ENCODE measurements at regions not wholly inside any gene's neighbourhood (a gene's known extent, or its start where the extent isn't known, plus 50 kb on each side); places are given as distances from the start of the nearest gene placed in this dataset.

DNA sequence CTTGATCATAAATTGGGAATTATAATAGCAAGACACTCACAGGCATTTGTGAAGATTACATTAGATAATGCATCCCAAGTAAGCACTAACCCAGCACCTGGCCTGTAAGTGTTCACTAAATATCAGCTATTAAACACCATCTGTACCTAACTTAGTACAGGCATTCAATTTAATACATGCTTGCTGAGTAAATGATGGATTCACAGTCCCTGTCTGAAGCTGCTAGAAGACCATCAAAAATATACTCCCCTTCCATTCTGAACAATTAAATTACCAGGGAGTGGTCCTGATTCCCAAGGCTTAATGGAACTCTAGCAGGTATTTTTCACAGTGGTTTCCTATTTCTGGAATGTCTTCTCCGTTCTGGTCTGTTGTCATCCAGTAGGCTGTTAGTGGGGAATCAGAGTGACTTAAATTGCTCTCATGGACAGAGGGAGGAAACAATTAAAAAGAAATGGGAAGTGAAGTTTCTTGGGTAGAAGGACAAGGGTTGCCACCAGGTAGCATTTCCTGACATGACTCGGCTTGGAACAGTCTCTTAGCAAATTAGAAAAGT, 233.9 kb downstream of the PTTG2 start:
- no peak for TF ChIP-seq CTCF (conservative IDR thresholded peaks at IDR 0.05; ENCODE audit: low read depth, low read length)
- no peak overlapping the region for H3K9ac ChIP-seq

GRCh38 chr4:38195486-38195885, 235.3 kb downstream of the PTTG2 start:
- no peaks in the 10 kb centered on the region for H3K79me2 ChIP-seq (ENCODE audit: insufficient read depth, low read depth)
- no peak overlapping the region for H3K9ac ChIP-seq
- no peaks in the 10 kb centered on the region for H3K36me3 ChIP-seq (ENCODE audit: insufficient read depth)
- H2AFZ ChIP-seq (ENCODE audit: low read depth): no peak overlapping the region
- H3K27me3 ChIP-seq (ENCODE audit: insufficient read depth, low read depth): no peaks in the 10 kb centered on the region
- H4K20me1 ChIP-seq (ENCODE audit: insufficient read depth): no peaks in the 10 kb centered on the region
- no peaks in the 10 kb centered on the region for H3K4me1 ChIP-seq (ENCODE audit: low read depth, poor library complexity, severe bottlenecking)
- H3K4me2 ChIP-seq: no peak overlapping the region
- H3K4me3 ChIP-seq (IDR thresholded peaks at IDR 0.05; ENCODE audit: insufficient read depth, low read depth, low read length): no peak overlapping the region
- no peak for TF ChIP-seq CTCF (conservative IDR thresholded peaks at IDR 0.05; ENCODE audit: low read depth, low read length)
- no peak overlapping the region for H3K27ac ChIP-seq

More for the DNA sequence above, 233.9 kb downstream of the PTTG2 start:
- H3K4me3 ChIP-seq (IDR thresholded peaks at IDR 0.05; ENCODE audit: insufficient read depth, low read depth, low read length): no peak overlapping the region
- no peak overlapping the region for H3K4me2 ChIP-seq
- no peaks in the 10 kb centered on the region for H3K4me1 ChIP-seq (ENCODE audit: low read depth, poor library complexity, severe bottlenecking)
- no peaks in the 10 kb centered on the region for H3K27me3 ChIP-seq (ENCODE audit: insufficient read depth, low read depth)
- H4K20me1 ChIP-seq (ENCODE audit: insufficient read depth): no peaks in the 10 kb centered on the region
- H3K36me3 ChIP-seq (ENCODE audit: insufficient read depth): no peaks in the 10 kb centered on the region
- no peak overlapping the region for H2AFZ ChIP-seq (ENCODE audit: low read depth)
- H3K79me2 ChIP-seq (ENCODE audit: insufficient read depth, low read depth): no peaks in the 10 kb centered on the region
- no peak overlapping the region for H3K27ac ChIP-seq

DNA sequence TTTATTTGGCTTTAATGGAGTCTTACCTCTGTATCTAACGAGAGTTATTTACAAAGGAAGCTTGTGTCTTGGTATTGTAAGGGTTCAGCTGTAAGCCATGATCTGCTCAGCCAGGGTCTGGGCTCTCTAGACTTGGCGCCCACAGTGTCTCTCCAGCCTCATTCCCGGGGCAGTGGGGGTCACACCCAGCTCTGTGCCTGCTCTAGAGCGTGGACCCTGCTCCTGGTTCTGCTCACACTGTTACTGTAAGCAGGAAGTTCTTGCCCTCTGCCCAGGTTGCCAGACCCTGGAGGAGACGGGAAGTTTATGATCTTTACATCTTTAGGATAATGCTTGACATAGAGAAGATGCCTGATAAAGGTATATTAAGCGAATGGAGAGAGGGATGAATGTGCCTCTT, 235.7 kb downstream of the PTTG2 start:
- Histone ChIP-seq H3K79me2 (ENCODE audit: insufficient read depth, low read depth) (no peaks in the 10 kb centered on the region), H3K36me3 (ENCODE audit: insufficient read depth) (no peaks in the 10 kb centered on the region), H3K4me2 (no peak overlapping the region), H3K4me3 (IDR thresholded peaks at IDR 0.05; ENCODE audit: insufficient read depth, low read depth, low read length) (no peak overlapping the region), H2AFZ (ENCODE audit: low read depth) (no peak overlapping the region), H3K27me3 (ENCODE audit: insufficient read depth, low read depth) (no peaks in the 10 kb centered on the region), H3K9ac (no peak overlapping the region), H3K4me1 (ENCODE audit: low read depth, poor library complexity, severe bottlenecking) (no peaks in the 10 kb centered on the region), H3K27ac (no peak overlapping the region), H4K20me1 (ENCODE audit: insufficient read depth) (no peaks in the 10 kb centered on the region)
- no peak for TF ChIP-seq CTCF (conservative IDR thresholded peaks at IDR 0.05; ENCODE audit: low read depth, low read length)

- Histone ChIP-seq H3K27me3 (ENCODE audit: insufficient read depth, low read depth) (no peaks in the 10 kb centered on the region), H3K36me3 (ENCODE audit: insufficient read depth) (no peaks in the 10 kb centered on the region), H3K4me2 (no peak overlapping the region), H3K9ac (no peak overlapping the region), H3K4me3 (IDR thresholded peaks at IDR 0.05; ENCODE audit: insufficient read depth, low read depth, low read length) (no peak overlapping the region), H3K27ac (no peak overlapping the region), H4K20me1 (ENCODE audit: insufficient read depth) (no peaks in the 10 kb centered on the region), H3K4me1 (ENCODE audit: low read depth, poor library complexity, severe bottlenecking) (no peaks in the 10 kb centered on the region), H3K79me2 (ENCODE audit: insufficient read depth, low read depth) (no peaks in the 10 kb centered on the region), H2AFZ (ENCODE audit: low read depth) (no peak overlapping the region)
- TF ChIP-seq CTCF (conservative IDR thresholded peaks at IDR 0.05; ENCODE audit: low read depth, low read length): no peak
These were observed 242.0 kb downstream of the PTTG2 start for GRCh38 chr4:38202242-38202641.

All from KMS-11 (cell line).